GM10266 (cell line): ENCODE measurements at regions not wholly inside any gene's neighbourhood (a gene's known extent, or its start where the extent isn't known, plus 50 kb on each side); places are given as distances from the start of the nearest gene placed in this dataset.

Experiments used
- DNase-seq: peaks from one replicate; pipeline ENCODE4 v3.0.0; 2012; ENCODE audit errors: extremely low spot score
- TF ChIP-seq, protein P1 (sequence below): IDR thresholded peaks from 2 replicates; pipeline ENCODE4 v1.5.1; 2012; ENCODE audit warnings: mild to moderate bottlenecking, low read depth; ENCODE audit not compliant: control insufficient read depth, insufficient read depth; ENCODE audit errors: missing control alignments

DNA sequence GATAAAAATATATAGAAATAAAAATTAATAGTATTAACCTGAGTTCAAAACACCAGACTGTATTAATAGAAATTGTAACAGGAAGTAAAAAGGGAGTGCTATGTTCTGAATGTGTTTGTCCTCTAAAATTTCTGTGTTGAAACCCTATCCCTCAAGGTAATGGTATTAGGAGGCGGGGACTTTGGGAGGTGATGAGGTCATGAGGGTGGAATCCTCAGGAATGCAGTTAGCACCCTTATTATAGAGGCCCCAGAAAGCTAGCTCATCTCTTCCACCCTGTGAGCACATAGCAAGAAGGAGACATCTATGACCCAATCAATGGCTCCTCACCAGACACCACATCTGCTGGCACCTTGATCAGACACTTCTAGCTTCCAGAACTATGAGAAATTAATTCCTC is 124.5 kb downstream of the CMPK2 start:
- no peak for DNase-seq
- TF ChIP-seq, protein P1, sequence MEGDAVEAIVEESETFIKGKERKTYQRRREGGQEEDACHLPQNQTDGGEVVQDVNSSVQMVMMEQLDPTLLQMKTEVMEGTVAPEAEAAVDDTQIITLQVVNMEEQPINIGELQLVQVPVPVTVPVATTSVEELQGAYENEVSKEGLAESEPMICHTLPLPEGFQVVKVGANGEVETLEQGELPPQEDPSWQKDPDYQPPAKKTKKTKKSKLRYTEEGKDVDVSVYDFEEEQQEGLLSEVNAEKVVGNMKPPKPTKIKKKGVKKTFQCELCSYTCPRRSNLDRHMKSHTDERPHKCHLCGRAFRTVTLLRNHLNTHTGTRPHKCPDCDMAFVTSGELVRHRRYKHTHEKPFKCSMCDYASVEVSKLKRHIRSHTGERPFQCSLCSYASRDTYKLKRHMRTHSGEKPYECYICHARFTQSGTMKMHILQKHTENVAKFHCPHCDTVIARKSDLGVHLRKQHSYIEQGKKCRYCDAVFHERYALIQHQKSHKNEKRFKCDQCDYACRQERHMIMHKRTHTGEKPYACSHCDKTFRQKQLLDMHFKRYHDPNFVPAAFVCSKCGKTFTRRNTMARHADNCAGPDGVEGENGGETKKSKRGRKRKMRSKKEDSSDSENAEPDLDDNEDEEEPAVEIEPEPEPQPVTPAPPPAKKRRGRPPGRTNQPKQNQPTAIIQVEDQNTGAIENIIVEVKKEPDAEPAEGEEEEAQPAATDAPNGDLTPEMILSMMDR = no peak

DNA sequence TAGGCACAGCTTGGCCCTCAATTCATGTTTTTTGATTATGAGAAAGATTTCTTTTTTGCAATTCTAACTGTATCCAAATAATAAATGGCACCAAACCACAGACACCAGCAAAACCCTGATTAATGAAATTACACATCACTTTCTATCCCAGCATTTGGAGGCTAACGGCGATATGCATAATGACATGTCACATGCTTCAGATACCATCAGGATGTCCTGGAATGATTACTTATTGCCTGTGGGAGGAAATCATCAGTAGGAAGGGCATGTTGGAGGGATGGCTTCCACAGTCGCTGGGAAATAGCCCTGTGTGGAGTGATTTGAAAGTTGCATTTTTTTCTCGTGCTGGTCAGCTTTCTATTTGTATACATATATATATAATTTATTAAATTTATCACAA is 121.7 kb downstream of the CMPK2 start:
- TF ChIP-seq, protein P1 = no peak
- no peak for DNase-seq

GRCh38 chr2:6747433-6747832 is 118.3 kb downstream of the CMPK2 start:
- TF ChIP-seq, protein P1 = no peak
- DNase-seq = no peak

DNA sequence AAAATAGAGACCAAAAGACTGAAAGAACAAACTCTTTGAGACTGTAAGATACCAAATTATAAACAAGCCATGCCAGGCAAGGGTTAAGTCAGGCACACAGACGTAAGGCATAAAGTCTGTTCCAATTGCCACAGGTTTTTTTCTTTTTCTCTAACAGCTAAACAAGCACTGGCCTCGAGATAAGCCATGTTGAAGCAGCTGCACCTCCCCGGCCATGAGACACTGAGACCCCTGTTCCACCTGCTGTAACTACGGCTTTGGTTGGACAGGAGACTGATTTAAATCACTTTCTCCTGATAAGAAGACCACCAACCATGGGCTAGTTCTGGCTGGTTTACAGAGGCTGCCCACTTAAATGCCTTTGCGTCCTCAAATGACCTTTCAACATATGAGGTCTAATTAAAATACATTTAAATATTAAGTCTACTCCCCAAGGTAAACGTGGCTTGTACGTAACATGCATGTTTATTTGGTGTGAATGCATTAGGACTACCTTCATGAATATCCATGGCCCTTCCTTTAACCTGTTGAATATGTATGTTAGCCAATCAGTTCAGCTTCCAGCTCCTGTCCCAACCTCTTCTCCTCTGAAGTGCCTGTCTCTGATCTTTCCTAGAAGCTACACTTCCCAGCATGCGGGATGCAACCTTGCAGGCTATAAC is 117.2 kb downstream of the CMPK2 start:
- no peak for DNase-seq
- TF ChIP-seq, protein P1 = no peak

DNA sequence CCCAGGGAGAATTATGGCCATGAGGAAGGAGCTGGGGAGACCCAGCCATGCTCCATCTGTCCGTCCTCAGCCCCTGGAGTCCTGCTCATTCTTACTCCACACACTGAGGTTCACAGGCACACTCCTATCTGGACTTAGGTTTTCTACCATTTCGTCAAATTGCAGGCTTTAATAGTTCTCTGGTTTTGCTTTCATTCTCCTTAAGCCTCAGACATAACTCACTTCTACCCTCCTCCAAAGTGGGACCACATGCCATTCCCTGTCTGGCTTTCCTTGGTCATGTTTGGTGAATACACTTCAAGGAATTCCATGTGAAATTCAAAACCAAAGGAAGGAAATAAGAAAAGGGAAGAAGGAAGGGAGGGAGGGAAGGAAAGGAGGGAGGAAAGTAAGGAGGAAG is 115.7 kb downstream of the CMPK2 start:
- TF ChIP-seq, protein P1 = no peak
- no peak for DNase-seq

DNA sequence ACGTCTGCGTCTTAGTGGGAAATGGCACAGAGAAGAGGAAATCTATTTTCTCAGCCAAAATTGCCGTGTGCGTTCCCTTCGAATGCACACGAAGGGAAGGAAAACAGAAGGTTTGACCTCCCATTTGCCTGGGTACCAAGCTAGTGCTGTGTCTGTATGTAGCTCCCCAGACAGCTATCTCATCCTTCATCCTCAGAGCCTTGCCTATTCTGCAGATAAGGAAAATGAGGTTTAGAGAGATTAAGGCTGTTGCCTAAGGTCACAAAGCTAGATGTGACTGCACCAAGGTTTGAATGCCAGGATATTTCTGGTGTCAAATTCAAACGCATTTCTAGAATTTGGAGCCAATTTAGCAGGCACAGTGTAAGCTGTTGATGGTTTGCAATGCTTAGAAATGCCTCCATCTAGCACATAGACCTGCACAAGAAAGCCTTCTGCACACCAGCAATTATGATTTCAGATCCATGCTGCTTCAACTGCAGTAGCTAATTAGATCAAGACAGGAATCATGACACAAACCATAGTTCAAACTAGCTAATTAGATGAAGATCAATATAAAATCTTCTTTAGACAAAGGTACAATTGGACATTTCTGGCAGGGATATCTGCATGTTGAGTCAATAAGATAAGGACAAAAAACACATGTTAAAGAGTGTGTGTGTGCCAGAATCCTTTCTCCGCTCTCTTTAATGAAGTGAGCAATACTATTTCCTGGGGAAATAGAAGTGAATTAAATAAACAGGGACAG is 115.1 kb downstream of the CMPK2 start:
- DNase-seq = no peak
- TF ChIP-seq, protein P1 = no peak

- DNase-seq = no peak
Observed at GRCh38 chr2:6754419-6754818, 111.3 kb downstream of the CMPK2 start.

More at GRCh38 chr2:6754419-6754818, 111.3 kb downstream of the CMPK2 start:
- TF ChIP-seq, protein P1 = no peak
